Brain microvascular endothelial cell (primary cell): ENCODE measurements at regions not wholly inside any gene's neighbourhood (a gene's known extent, or its start where the extent isn't known, plus 50 kb on each side); places are given as distances from the start of the nearest gene placed in this dataset.

Source experiments
- DNase-seq: peaks from one replicate; pipeline ENCODE4 v3.0.0-alpha.2; 2020
- H3K27ac ChIP-seq: fragments of 250-450 bp; sonication (Bioruptor Pico); 2 replicates; pipeline ENCODE4 v1.5.1; 2020; ENCODE audit warnings: mild to moderate bottlenecking, moderate library complexity
- H3K27me3 ChIP-seq: fragments of 250-450 bp; sonication (Bioruptor Pico); replicated peaks from 2 replicates; pipeline ENCODE4 v1.5.1; 2020; ENCODE audit warnings: mild to moderate bottlenecking
- H3K36me3 ChIP-seq: fragments of 250-450 bp; sonication (Bioruptor Pico); replicated peaks from 2 replicates; pipeline ENCODE4 v1.5.1; 2020; ENCODE audit warnings: mild to moderate bottlenecking
- H3K4me3 ChIP-seq: 2 replicates; pipeline ENCODE4 v1.5.1; 2011; ENCODE audit warnings: low read depth, mild to moderate bottlenecking, control low read depth, low read length, moderate library complexity
- in situ Hi-C: cut with HindIII; loops from 2 replicates; pipeline ENCODE4 v1.10.0; 2017; ENCODE audit warnings: low sequenced_read_pairs, low pct_ligation_motif_present
- TF ChIP-seq, protein P1 (sequence below): IDR thresholded peaks from 2 replicates; pipeline ENCODE4 v1.5.1; 2011; ENCODE audit warnings: low read depth, mild to moderate bottlenecking, moderate library complexity, low read length, control low read depth, inconsistent platforms; ENCODE audit errors: missing control alignments

DNA sequence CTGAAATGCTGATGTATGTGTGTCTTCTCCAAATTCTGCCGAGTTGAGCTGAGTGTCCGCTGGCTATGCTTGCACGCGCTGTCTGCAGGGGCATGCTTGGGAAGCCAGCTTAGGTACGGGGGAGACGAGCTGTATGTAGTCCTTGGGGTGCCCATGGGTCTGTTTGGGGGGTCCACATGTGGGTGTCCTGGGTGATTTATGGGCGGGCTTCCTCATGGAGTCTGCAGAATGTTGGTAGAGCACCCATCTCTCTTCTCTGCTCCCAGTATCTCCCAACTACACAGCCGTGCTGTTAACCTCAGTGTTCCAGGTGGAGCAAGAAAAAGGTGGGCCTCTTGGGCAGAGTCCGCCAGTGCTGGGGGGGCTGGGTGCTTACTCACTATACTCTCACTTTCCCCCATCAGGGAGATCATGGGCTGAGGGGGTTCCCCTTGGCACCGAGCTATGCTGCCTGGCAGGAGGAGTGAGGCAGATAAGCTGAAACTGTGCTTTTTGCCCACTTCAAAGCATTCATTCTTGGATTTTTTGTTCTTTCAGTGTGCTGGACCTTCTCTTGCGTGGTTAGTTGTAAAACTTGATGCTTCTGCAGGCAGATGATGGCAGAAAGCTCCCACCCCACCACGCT, 128.2 kb upstream of the ALKAL2 start:
- no peak for DNase-seq
- H3K36me3 ChIP-seq: no peaks in the 10 kb centered on the region
- in situ Hi-C loops: no loop called here
- H3K27ac ChIP-seq: no peak overlapping the region
- TF ChIP-seq, protein P1, sequence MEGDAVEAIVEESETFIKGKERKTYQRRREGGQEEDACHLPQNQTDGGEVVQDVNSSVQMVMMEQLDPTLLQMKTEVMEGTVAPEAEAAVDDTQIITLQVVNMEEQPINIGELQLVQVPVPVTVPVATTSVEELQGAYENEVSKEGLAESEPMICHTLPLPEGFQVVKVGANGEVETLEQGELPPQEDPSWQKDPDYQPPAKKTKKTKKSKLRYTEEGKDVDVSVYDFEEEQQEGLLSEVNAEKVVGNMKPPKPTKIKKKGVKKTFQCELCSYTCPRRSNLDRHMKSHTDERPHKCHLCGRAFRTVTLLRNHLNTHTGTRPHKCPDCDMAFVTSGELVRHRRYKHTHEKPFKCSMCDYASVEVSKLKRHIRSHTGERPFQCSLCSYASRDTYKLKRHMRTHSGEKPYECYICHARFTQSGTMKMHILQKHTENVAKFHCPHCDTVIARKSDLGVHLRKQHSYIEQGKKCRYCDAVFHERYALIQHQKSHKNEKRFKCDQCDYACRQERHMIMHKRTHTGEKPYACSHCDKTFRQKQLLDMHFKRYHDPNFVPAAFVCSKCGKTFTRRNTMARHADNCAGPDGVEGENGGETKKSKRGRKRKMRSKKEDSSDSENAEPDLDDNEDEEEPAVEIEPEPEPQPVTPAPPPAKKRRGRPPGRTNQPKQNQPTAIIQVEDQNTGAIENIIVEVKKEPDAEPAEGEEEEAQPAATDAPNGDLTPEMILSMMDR: no peak
- no peak overlapping the region for H3K4me3 ChIP-seq
- H3K27me3 ChIP-seq: no peaks in the 10 kb centered on the region

DNA sequence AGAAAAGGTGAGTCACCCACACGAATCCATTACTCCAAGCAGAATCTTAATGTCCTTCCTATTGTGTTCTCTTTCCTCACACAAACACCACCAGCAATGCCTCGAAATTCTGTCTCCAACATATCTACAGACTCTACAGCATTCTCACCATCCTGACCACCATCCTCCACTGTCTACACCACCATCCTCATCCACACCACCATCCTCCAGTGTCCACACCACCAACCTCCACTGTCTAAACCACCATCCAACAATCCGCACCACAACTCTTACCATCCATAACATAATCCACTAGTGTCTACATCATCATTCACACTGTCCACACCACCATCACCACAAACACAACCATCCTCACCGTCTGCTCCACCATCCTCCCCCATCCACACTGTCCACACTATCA, 121.6 kb upstream of the ALKAL2 start:
- TF ChIP-seq, protein P1: no peak
- in situ Hi-C loops: no loop called here
- H3K27ac ChIP-seq: no peak overlapping the region
- DNase-seq: no peak
- no peak overlapping the region for H3K4me3 ChIP-seq
- no peaks in the 10 kb centered on the region for H3K36me3 ChIP-seq
- no peaks in the 10 kb centered on the region for H3K27me3 ChIP-seq

DNA sequence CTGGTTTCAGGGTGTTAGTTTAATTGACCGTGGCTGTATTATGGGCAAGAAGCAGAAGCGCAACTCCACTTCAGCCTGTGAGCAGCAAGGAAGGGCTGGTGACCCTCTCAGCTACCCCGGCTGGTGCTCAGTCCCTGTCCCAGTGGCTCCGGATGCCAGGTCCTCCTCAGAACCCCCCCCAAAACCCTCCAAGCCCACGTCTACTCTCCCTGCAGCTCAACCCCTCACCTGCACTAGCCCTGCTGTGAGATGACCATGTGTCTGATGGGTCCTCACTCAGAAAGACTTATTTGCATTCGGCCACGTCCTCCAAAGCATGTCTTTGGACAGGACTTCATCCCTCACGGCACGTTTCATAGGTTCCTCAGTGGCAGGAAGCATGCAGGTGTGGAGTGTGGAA, 119.7 kb upstream of the ALKAL2 start:
- in situ Hi-C loops: no loop called here
- no peak overlapping the region for H3K27ac ChIP-seq
- TF ChIP-seq, protein P1: no peak
- no peak overlapping the region for H3K4me3 ChIP-seq
- no peak for DNase-seq
- no peaks in the 10 kb centered on the region for H3K36me3 ChIP-seq
- no peaks in the 10 kb centered on the region for H3K27me3 ChIP-seq

DNA sequence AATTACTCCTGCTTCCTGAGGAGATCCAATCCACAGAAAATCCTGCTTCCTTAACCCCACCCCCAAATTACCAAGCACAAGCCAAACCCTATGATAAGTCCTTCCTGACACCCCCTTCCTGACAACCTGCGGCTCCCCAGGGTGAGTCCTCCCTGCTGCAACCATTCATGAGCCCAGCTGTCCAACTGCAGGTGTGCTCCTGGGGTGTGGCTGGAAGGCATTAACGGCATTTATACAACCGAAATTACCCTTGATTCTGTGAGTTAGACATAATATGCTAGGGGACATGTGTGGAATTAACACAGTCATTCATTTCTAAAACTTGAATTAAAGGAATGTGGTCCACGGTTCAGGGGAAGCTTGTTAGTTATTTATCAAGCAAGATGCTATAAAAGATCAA, 119.0 kb upstream of the ALKAL2 start:
- Histone ChIP-seq H3K4me3 (no peak overlapping the region), H3K27ac (no peak overlapping the region), H3K36me3 (no peaks in the 10 kb centered on the region), H3K27me3 (no peaks in the 10 kb centered on the region)
- TF ChIP-seq, protein P1: no peak
- in situ Hi-C loops: no loop called here
- DNase-seq: no peak

DNA sequence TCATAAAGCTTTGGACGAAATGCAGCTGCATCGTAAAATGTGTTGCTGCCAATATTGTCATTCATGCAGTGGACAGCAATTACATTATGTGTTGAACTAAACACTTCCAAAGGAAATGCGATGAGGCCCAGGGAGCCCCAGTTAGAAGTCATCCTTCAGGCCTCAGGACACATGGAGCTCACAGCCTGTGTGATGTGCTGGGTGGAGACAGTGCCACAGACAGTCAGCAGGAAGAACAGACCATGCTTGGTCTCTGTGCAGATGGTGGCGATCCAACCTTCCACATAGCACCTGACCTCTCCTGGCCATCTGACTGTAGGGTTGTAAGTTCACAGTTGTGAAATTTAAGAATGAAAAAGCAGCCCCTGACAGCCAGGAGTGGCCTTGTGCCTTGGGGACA, 118.3 kb upstream of the ALKAL2 start:
- in situ Hi-C loops: no loop called here
- H3K27me3 ChIP-seq: no peaks in the 10 kb centered on the region
- H3K4me3 ChIP-seq: no peak overlapping the region
- no peaks in the 10 kb centered on the region for H3K36me3 ChIP-seq
- TF ChIP-seq, protein P1: no peak
- no peak for DNase-seq
- no peak overlapping the region for H3K27ac ChIP-seq

DNA sequence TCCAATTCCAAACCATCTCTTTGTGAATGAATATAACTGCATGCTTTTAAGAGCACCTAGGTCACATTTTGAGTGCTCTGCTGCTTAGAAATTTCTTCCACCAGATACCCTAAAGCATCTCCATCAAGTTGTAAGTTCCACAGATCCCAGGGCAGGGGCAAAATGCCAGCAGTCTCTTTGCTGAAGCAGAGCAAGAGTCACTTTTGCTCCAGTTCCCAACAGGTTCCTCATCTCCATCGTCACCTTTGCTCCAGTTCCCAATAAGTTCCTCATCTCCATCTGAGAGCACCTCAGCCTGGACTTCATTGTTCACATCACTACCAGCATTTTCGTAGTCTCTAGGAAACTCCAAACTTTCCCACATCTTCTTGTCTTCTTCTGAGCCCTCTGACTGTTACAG, 116.7 kb upstream of the ALKAL2 start:
- H3K36me3 ChIP-seq: no peaks in the 10 kb centered on the region
- H3K27ac ChIP-seq: no peak overlapping the region
- H3K4me3 ChIP-seq: no peak overlapping the region
- in situ Hi-C loops: no loop called here
- H3K27me3 ChIP-seq: no peaks in the 10 kb centered on the region
- no peak for DNase-seq
- TF ChIP-seq, protein P1: no peak
